Type B pancreatic cell (in vitro differentiated cells): ENCODE measurements at regions not wholly inside any gene's neighbourhood (a gene's known extent, or its start where the extent isn't known, plus 50 kb on each side); places are given as distances from the start of the nearest gene placed in this dataset.

Experiments
- DNase-seq: peaks from one replicate; pipeline ENCODE4 v3.0.0; 2021; ENCODE audit warnings: mixed read lengths; ENCODE audit not compliant: unreplicated experiment; ENCODE audit errors: extremely low spot score
- H3K27ac Mint-ChIP-seq: 2 replicates; pipeline ENCODE4 v1.8.0; 2021; ENCODE audit warnings: mild to moderate bottlenecking, mixed read lengths
- H3K27me3 Mint-ChIP-seq: 2 replicates; pipeline ENCODE4 v1.8.0; 2021; ENCODE audit warnings: mixed read lengths
- H3K36me3 Mint-ChIP-seq: 2 replicates; pipeline ENCODE4 v1.8.0; 2021; ENCODE audit warnings: mixed read lengths
- H3K4me1 Mint-ChIP-seq: one replicate; pipeline ENCODE4 v1.8.0; 2021; ENCODE audit warnings: mixed read lengths; ENCODE audit not compliant: unreplicated experiment
- H3K4me3 Mint-ChIP-seq: 2 replicates; pipeline ENCODE4 v1.8.0; 2021; ENCODE audit warnings: mild to moderate bottlenecking, mixed read lengths
- H3K9me3 Mint-ChIP-seq: 2 replicates; pipeline ENCODE4 v1.8.0; 2021; ENCODE audit warnings: mixed read lengths
- TF ChIP-seq, protein P1 (sequence below): fragments of 200-600 bp; sonication (generic); conservative IDR thresholded peaks from 2 replicates; pipeline ENCODE4 v1.5.0; 2021; ENCODE audit warnings: antibody characterized with exemption, mild to moderate bottlenecking

- Mint-ChIP-seq H3K4me1 (no peaks in the 10 kb centered on the region), H3K36me3 (peaks cover 3% of the 10 kb centered on the region)
Measured at GRCh38 chr5:44935871-44936270, 127.1 kb downstream of the MRPS30 start.

GRCh38 chr5:44942524-44943001 lies 133.8 kb downstream of the MRPS30 start:
- no peak for DNase-seq
- Mint-ChIP-seq H3K4me1 (no peaks in the 10 kb centered on the region), H3K36me3 (peaks cover 3% of the 10 kb centered on the region), H3K27ac (no peak overlapping the region), H3K27me3 (no peaks in the 10 kb centered on the region), H3K9me3 (peaks cover 4% of the 10 kb centered on the region), H3K4me3 (no peak overlapping the region)
- TF ChIP-seq, protein P1, sequence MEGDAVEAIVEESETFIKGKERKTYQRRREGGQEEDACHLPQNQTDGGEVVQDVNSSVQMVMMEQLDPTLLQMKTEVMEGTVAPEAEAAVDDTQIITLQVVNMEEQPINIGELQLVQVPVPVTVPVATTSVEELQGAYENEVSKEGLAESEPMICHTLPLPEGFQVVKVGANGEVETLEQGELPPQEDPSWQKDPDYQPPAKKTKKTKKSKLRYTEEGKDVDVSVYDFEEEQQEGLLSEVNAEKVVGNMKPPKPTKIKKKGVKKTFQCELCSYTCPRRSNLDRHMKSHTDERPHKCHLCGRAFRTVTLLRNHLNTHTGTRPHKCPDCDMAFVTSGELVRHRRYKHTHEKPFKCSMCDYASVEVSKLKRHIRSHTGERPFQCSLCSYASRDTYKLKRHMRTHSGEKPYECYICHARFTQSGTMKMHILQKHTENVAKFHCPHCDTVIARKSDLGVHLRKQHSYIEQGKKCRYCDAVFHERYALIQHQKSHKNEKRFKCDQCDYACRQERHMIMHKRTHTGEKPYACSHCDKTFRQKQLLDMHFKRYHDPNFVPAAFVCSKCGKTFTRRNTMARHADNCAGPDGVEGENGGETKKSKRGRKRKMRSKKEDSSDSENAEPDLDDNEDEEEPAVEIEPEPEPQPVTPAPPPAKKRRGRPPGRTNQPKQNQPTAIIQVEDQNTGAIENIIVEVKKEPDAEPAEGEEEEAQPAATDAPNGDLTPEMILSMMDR: no peak

More at GRCh38 chr5:44935871-44936270, 127.1 kb downstream of the MRPS30 start:
- Mint-ChIP-seq H3K4me3 (no peak overlapping the region), H3K27ac (no peak overlapping the region), H3K9me3 (peaks cover 4% of the 10 kb centered on the region), H3K27me3 (no peaks in the 10 kb centered on the region)
- TF ChIP-seq, protein P1: no peak
- no peak for DNase-seq

DNA sequence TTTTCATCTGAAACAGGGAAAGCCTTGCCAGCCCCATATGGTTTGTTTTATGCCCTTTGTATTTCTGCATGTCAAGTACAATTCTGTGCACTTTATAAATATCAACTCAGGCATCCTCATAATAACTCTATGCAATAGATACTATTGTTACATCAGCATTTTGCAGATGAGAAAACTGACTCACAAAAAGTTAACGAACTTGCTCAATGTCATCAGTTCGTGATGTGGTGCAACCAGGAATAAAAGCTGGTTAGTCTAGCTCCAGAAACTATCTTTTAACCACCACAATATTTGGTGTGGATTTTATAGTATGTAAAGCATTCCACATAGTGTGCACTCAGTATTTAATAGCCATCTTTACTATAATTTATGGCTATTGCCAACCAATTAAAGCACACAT lies 134.9 kb downstream of the MRPS30 start:
- TF ChIP-seq, protein P1: no peak
- Mint-ChIP-seq H3K27ac (no peak overlapping the region), H3K4me3 (no peak overlapping the region)

DNA sequence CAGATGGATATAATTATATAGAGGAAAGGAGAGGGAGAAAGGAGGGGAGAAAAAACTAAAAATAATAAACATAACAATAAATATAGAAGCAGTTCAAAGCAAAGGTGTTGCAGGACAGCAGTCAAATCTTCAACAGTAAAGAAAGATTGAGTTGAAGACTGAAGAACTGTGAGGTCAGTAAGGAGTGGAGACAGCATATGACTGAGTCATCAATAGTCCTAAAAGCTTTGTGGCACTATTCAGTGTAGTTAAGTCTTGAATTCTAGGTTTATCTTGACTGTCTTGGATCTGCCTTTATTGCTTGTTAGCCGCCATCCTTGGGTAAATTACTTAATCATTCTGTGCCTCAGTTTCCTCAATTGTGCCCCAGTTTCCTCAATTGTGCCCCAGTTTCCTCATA lies 137.0 kb downstream of the MRPS30 start:
- Mint-ChIP-seq H3K27me3 (no peaks in the 10 kb centered on the region), H3K4me3 (no peak overlapping the region), H3K36me3 (no peaks in the 10 kb centered on the region), H3K4me1 (no peaks in the 10 kb centered on the region), H3K9me3 (no peaks in the 10 kb centered on the region), H3K27ac (no peak overlapping the region)
- TF ChIP-seq, protein P1: no peak
- DNase-seq: no peak

More for the DNA sequence above, 134.9 kb downstream of the MRPS30 start:
- H3K9me3 Mint-ChIP-seq: peaks cover 4% of the 10 kb centered on the region
- H3K27me3 Mint-ChIP-seq: no peaks in the 10 kb centered on the region
- DNase-seq: no peak
- H3K36me3 Mint-ChIP-seq: peaks cover 3% of the 10 kb centered on the region
- H3K4me1 Mint-ChIP-seq: no peaks in the 10 kb centered on the region

GRCh38 chr5:44949687-44950086 lies 140.9 kb downstream of the MRPS30 start:
- H3K9me3 Mint-ChIP-seq: no peaks in the 10 kb centered on the region
- no peaks in the 10 kb centered on the region for H3K36me3 Mint-ChIP-seq
- TF ChIP-seq, protein P1: no peak
- no peaks in the 10 kb centered on the region for H3K4me1 Mint-ChIP-seq
- H3K27me3 Mint-ChIP-seq: no peaks in the 10 kb centered on the region
- no peak for DNase-seq
- H3K27ac Mint-ChIP-seq: no peak overlapping the region
- no peak overlapping the region for H3K4me3 Mint-ChIP-seq

GRCh38 chr5:44951371-44951770 lies 142.6 kb downstream of the MRPS30 start:
- TF ChIP-seq, protein P1: no peak
- Mint-ChIP-seq H3K27me3 (no peaks in the 10 kb centered on the region), H3K36me3 (no peaks in the 10 kb centered on the region), H3K27ac (no peak overlapping the region), H3K4me1 (no peaks in the 10 kb centered on the region), H3K4me3 (no peak overlapping the region), H3K9me3 (no peaks in the 10 kb centered on the region)
- no peak for DNase-seq
